ENCODE measurements at regions not wholly inside any gene's neighbourhood (a gene's known extent, or its start where the extent isn't known, plus 50 kb on each side); places are given as distances from the start of the nearest gene placed in this dataset.

- DNase-seq (ENCODE audit: low read depth in 2 of 2): no peak
- H3K4me3 ChIP-seq (replicated peaks in 1 of 2; ENCODE audit: low read depth in 2 of 2, low read length in 2 of 2): no peak overlapping the region
- TF ChIP-seq CTCF (IDR thresholded peaks at IDR 0.05; ENCODE audit: low read depth, low read length): no peak
Observed at GRCh38 chr2:108067820-108068405, 81.6 kb downstream of the SLC5A7 start.

DNA sequence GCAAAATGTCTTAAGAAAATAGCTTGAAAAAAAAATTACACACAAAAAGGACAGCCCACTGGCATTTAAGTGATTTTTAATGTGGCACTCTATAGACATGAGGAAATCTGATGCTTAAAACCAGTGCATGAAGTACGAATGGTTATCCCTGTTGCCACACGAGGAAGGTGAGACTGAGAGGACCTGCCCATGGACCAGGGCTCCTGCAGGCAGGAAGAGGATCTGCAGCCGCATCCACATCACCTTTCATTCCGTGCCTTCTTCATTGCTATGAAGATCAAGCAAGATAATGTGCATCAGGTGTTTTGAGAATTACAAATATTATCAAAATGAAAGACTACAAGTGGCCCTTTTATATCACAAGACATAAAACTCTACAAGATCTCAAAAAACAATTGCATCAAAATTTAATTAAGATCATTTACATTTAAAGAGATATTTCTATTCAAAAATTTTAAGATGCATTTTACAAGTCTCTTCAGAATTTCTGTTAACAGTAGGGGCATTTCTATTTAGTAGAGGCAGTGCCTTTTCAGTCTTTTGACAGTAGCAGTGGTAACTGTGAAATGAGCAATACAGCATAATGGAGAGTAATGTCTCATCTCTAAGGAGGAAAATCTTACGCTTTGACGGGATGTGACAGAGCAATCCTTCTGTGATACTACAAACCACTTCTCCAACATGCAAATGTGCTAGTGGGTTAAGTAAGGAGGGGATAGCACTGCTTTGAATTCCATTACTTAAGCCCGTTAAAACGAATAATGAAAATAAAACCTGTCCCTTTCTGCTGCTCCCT is 83.4 kb downstream of the SLC5A7 start:
- no peak overlapping the region for H3K4me3 ChIP-seq (replicated peaks in 1 of 2; ENCODE audit: low read depth in 2 of 2, low read length in 2 of 2)
- no peak for TF ChIP-seq CTCF (IDR thresholded peaks at IDR 0.05; ENCODE audit: low read depth, low read length)
- DNase-seq (ENCODE audit: low read depth in 2 of 2): no peak

DNA sequence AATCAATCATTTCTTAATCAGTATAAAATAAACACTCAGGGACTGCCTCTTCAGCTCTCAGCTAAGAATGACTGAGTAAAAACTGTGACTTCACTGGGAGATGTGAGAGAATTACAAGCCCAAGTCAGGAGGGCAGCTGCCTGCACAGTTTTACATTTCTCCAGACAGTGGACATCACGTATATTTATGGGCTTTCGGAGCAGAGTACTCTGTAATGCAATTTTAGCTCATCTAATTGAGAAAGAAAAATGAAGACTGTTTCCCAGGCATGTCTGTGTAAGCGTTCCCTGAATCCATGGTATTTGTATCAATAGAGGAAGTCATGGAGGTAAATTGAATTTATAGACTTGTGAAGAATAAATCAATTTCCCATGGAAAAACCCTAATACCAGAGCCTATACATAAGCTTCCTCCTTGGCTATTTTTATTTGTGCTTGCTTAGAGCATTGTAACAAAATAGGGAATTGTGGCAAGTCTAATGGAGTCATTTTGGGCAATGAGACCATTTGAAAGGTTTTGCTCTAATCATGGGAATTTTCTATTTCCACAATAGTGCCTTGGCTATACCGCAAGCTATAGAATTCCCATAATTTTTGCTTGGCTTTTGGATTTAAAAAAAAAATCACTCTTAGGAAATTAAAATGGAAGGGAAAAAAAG is 87.2 kb downstream of the SLC5A7 start:
- no peak for DNase-seq (ENCODE audit: low read depth in 2 of 2)
- no peak overlapping the region for H3K4me3 ChIP-seq (replicated peaks in 1 of 2; ENCODE audit: low read depth in 2 of 2, low read length in 2 of 2)
- TF ChIP-seq CTCF (IDR thresholded peaks at IDR 0.05; ENCODE audit: low read depth, low read length): no peak

DNA sequence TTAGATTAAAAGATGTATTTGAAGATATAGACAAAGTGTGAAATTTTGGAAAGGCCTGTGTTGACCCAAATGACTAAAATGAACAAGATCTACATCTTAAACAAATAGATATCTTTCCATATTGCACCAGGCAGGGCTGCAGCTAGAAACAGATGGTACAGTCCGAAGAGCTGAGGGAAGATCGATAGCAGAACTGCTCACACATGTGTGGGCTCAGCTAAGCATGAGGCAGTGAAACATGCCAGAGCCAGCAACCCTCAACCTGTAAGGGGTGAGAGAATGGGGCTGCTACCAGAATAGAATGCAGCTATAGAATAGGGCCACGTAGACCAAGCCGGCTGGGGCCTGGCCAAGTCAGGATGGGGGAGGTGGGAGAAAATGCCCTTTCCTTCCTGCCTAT is 87.8 kb downstream of the SLC5A7 start:
- no peak for DNase-seq (ENCODE audit: low read depth in 2 of 2)
- no peak for TF ChIP-seq CTCF (IDR thresholded peaks at IDR 0.05; ENCODE audit: low read depth, low read length)
- no peak overlapping the region for H3K4me3 ChIP-seq (replicated peaks in 1 of 2; ENCODE audit: low read depth in 2 of 2, low read length in 2 of 2)

DNA sequence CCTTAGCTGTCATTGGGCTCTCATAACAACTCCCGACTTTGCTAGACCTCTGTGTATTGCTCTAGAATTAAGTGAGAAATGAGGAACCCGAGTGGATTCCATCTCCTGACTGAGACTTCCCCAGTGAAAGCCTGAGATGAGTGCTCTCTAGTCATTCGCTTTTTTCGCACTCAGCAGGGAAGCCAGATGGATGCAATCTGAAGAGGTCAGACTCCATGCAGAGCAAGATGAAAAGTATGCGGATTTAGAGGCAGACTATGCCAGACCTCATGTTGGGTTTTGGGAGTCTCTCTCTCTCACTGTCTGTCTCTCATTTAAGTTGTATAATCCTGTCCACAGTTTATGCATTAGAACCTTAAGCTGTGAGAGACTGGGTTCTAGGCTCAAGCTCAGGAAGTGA is 88.6 kb downstream of the SLC5A7 start:
- H3K4me3 ChIP-seq (replicated peaks in 1 of 2; ENCODE audit: low read depth in 2 of 2, low read length in 2 of 2): no peak overlapping the region
- TF ChIP-seq CTCF (IDR thresholded peaks at IDR 0.05; ENCODE audit: low read depth, low read length): no peak
- no peak for DNase-seq (ENCODE audit: low read depth in 2 of 2)

DNA sequence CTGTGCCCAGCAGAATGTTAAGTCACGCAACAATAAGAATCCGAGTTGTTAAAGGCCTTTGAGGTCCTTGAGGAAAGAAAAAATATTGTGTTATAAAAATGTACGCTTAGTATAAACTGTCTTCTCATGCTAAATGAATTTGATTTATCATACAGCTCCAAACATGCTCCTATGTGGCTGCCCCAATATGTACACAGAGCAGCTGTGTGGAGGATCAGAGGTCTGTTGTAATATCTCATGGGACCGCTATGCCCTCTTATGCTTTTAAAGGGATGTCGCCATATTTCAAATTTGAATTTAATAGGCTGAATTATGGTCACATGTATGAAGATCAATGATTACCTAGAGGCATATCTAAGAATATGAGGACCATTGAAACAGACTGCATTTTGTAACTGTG is 90.2 kb downstream of the SLC5A7 start:
- no peak for DNase-seq (ENCODE audit: low read depth in 2 of 2)
- no peak overlapping the region for H3K4me3 ChIP-seq (replicated peaks in 1 of 2; ENCODE audit: low read depth in 2 of 2, low read length in 2 of 2)
- no peak for TF ChIP-seq CTCF (IDR thresholded peaks at IDR 0.05; ENCODE audit: low read depth, low read length)
